SK-N-SH (cell line): ENCODE measurements at regions not wholly inside any gene's neighbourhood (a gene's known extent, or its start where the extent isn't known, plus 50 kb on each side); places are given as distances from the start of the nearest gene placed in this dataset.
A peak's percentile ranks its signal among the peaks of the same experiment; 100 is the strongest.

ENCODE experiments used
- CTCF ChIA-PET: fragments of 300-600, 350-600 bp; formaldehyde crosslinking; extraction: SDS; loops from one replicate; lab custom pipeline; 2021; lab: Yijun Ruan, JAX
- POLR2A ChIA-PET: fragments of 350-600 bp; sonication (Branson Sonifier 250); formaldehyde crosslinking; extraction: SDS; loops from one replicate; lab custom pipeline; 2020; ENCODE audit warnings: antibody characterized with exemption, inconsistent platforms; lab: Yijun Ruan, JAX
- DNase-seq: peaks from one replicate; pipeline ENCODE4 v3.0.0; 2012
- H2AFZ ChIP-seq: fragments of 200-600 bp; sonication (generic); 2 replicates; pipeline ENCODE4 v1.8.1; 2016; ENCODE audit warnings: antibody characterized with exemption, mild to moderate bottlenecking, low read depth
- H3F3A ChIP-seq: fragments of 200-600 bp; sonication (generic); replicated peaks from 2 replicates; pipeline ENCODE3; 2016; ENCODE audit warnings: antibody characterized with exemption, mild to moderate bottlenecking; ENCODE audit not compliant: insufficient read depth
- H3K27ac ChIP-seq, 2 experiments: fragments of 200-500 bp in 1 of 2; fragments of 200-600 bp in 1 of 2; sonication (Bioruptor generic) in 1 of 2; sonication (generic), shearing (Covaris generic) in 1 of 2; 2 replicates each; pipeline versions ENCODE4 v1.5.1 to v1.6.1; 2014 to 2016; ENCODE audit warnings: low read depth in 2 of 2, inconsistent platforms in 1 of 2, low read length in 1 of 2, mild to moderate bottlenecking in 1 of 2, mixed read lengths in 1 of 2
- H3K27me3 ChIP-seq: fragments of 200-600 bp; sonication (generic), shearing (Covaris generic); 2 replicates; pipeline ENCODE4 v1.6.1; 2016; ENCODE audit warnings: mixed run types; ENCODE audit not compliant: insufficient read depth
- H3K36me3 ChIP-seq, 2 experiments: fragments of 200-500 bp in 1 of 2; fragments of 200-600 bp in 1 of 2; sonication (Bioruptor generic) in 1 of 2; sonication (generic) in 1 of 2; replicated peaks in 1 of 2; 2 replicates each; pipeline versions ENCODE3 to v1.5.1; 2014 to 2016; ENCODE audit warnings: low read length in 1 of 2, mild to moderate bottlenecking in 1 of 2; ENCODE audit not compliant: insufficient read depth in 2 of 2, control insufficient read depth in 1 of 2
- H3K4me1 ChIP-seq, 2 experiments: fragments of 200-500 bp in 1 of 2; fragments of 200-600 bp in 1 of 2; sonication (Bioruptor generic) in 1 of 2; sonication (generic), shearing (Covaris generic) in 1 of 2; 2 replicates each; pipeline versions ENCODE4 v1.5.1 to v1.6.1; 2014 to 2016; ENCODE audit warnings: low read depth in 1 of 2, low read length in 1 of 2, mixed run types in 1 of 2; ENCODE audit not compliant: insufficient read depth in 2 of 2, control insufficient read depth in 1 of 2
- H3K4me2 ChIP-seq: fragments of 200-600 bp; sonication (generic), shearing (Covaris generic); 2 replicates; pipeline ENCODE4 v1.6.1; 2017; ENCODE audit warnings: mixed run types
- H3K4me3 ChIP-seq, 2 experiments: fragments of 200-500 bp in 1 of 2; fragments of 200-600 bp in 1 of 2; sonication (Bioruptor generic) in 1 of 2; sonication (generic), shearing (Covaris generic) in 1 of 2; 2 replicates each; pipeline versions ENCODE4 v1.5.1 to v1.8.1; 2014 to 2016; ENCODE audit warnings: low read depth in 2 of 2, inconsistent platforms in 1 of 2, low read length in 1 of 2, mild to moderate bottlenecking in 1 of 2, mixed read lengths in 1 of 2, moderate library complexity in 1 of 2
- H3K79me2 ChIP-seq: fragments of 200-600 bp; sonication (generic); 2 replicates; pipeline ENCODE4 v1.8.1; 2017; ENCODE audit warnings: mild to moderate bottlenecking; ENCODE audit not compliant: insufficient read depth
- H3K9ac ChIP-seq: fragments of 200-600 bp; sonication (generic); 2 replicates; pipeline ENCODE4 v1.6.1; 2017; ENCODE audit warnings: mixed run types
- H3K9me2 ChIP-seq: fragments of 200-600 bp; sonication (generic); 2 replicates; pipeline ENCODE4 v1.6.1; 2017; ENCODE audit warnings: mixed run types
- H3K9me3 ChIP-seq: fragments of 200-600 bp; sonication (generic); 2 replicates; pipeline ENCODE4 v1.6.1; 2017; ENCODE audit warnings: mixed run types, mild to moderate bottlenecking, moderate library complexity
- H4K20me1 ChIP-seq: fragments of 200-600 bp; sonication (generic); 2 replicates; pipeline ENCODE4 v1.6.1; 2017; ENCODE audit warnings: mild to moderate bottlenecking, mixed run types; ENCODE audit not compliant: insufficient read depth
- CHD2 ChIP-seq: fragments of 150-350 bp; IDR thresholded peaks from 2 replicates; pipeline ENCODE4 v1.6.1; 2018; ENCODE audit warnings: low read length; ENCODE audit not compliant: partially characterized antibody
- FOXJ3 ChIP-seq: sonication (generic); formaldehyde crosslinking; IDR thresholded peaks from 2 replicates; pipeline ENCODE4 v1.5.1; 2020; ENCODE audit warnings: mild to moderate bottlenecking, missing genetic modification reagents
- GATA2 ChIP-seq: sonication (generic); formaldehyde crosslinking; IDR thresholded peaks from 2 replicates; pipeline ENCODE4 v1.5.0; 2020; ENCODE audit warnings: mild to moderate bottlenecking, missing genetic modification reagents
- JUND ChIP-seq: IDR thresholded peaks from 2 replicates; pipeline ENCODE4 v1.4.0; 2012
- NFIC ChIP-seq: IDR thresholded peaks from 2 replicates; pipeline ENCODE4 v1.4.0; 2012; ENCODE audit warnings: borderline replicate concordance
- NRF1 ChIP-seq: IDR thresholded peaks from 2 replicates; pipeline ENCODE4 v1.6.1; 2012; ENCODE audit warnings: low read depth, mild to moderate bottlenecking, low read length
- RAD21 ChIP-seq: IDR thresholded peaks from 2 replicates; pipeline ENCODE4 v1.6.1; 2012; ENCODE audit warnings: mild to moderate bottlenecking, low read length
- RFX5 ChIP-seq: IDR thresholded peaks from 2 replicates; pipeline ENCODE4 v1.6.1; 2012; ENCODE audit warnings: mild to moderate bottlenecking, improper control_type of control experiment, low read length
- TAF1 ChIP-seq: IDR thresholded peaks from 2 replicates; pipeline ENCODE4 v1.6.1; 2012; ENCODE audit warnings: low read depth, mild to moderate bottlenecking, low read length, moderate library complexity, borderline replicate concordance
- TEAD4 ChIP-seq: IDR thresholded peaks from 2 replicates; pipeline ENCODE4 v1.4.0; 2012; ENCODE audit warnings: mild to moderate bottlenecking, borderline replicate concordance; ENCODE audit not compliant: insufficient read depth
- USF2 ChIP-seq: fragments of 150-350 bp; IDR thresholded peaks from 2 replicates; pipeline ENCODE4 v1.6.1; 2017; ENCODE audit warnings: antibody characterized with exemption, low read length, low read depth, borderline replicate concordance
- YY1 ChIP-seq: IDR thresholded peaks from 2 replicates; pipeline ENCODE4 v1.4.0; 2012; ENCODE audit warnings: low read depth, mild to moderate bottlenecking
- WGBS: methylation state at CpG from one replicate; pipeline ENCODE4 v1.1.6; 2017; ENCODE audit warnings: low lambda C conversion rate; 5-methylcytosine and 5-hydroxymethylcytosine counted together
- TF ChIP-seq, protein P1 (sequence below): IDR thresholded peaks from 2 replicates; pipeline ENCODE4; 2012
- TF ChIP-seq, protein P2 (sequence below): fragments of 200-600 bp; sonication (generic); IDR thresholded peaks from 2 replicates; pipeline ENCODE4 v1.6.1; 2017; ENCODE audit warnings: antibody characterized with exemption, mild to moderate bottlenecking, moderate library complexity

GRCh38 chr6:134714679-134715078 is 235.2 kb downstream of the ALDH8A1 start:
- CTCF ChIA-PET = no interaction called here
- H3K27ac ChIP-seq = no peak overlapping the region
- H3K9ac ChIP-seq = no peak overlapping the region
- TF ChIP-seq RFX5 (no peak), NFIC (peak; percentile 23; the same call in 1 of the 2 replicates)
- TF ChIP-seq, all 33 proteins: peak for 1
- no peak for DNase-seq
- Histone ChIP-seq H3K4me1 (peaks cover 3 to 4% of the 10 kb centered on the region in 2 experiments; a peak in 3 of 4 replicates), H3K4me2 (no peak overlapping the region), H3K9me2 (no peaks in the 10 kb centered on the region), H3K27me3 (no peaks in the 10 kb centered on the region), H3K9me3 (no peaks in the 10 kb centered on the region), H3F3A (no peaks in the 10 kb centered on the region), H4K20me1 (no peaks in the 10 kb centered on the region), H2AFZ (no peak overlapping the region), H3K36me3 (no peaks in the 10 kb centered on the region), H3K79me2 (no peaks in the 10 kb centered on the region), H3K4me3 (no peak overlapping the region)
- POLR2A ChIA-PET = no interaction called here
- 88% methylated on average over 3 of the region's 8 CpGs for WGBS

DNA sequence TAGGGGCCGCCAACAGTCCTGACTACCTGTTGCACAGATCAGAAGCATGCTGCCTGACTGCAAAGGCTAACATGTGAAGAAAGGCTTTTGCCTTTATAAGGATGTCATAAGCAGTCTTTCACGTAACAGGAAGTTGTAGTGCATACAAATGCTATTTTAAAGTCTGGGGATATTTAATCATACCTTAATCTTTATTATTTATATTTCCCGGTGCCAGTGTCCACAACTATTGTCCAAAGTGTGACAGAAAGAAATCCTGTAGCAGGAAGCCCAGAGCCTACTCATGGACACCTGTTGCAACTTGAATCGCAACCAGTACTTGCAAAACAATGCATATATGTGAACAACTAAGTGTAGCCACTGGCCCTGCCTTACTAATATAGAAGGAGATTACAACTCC is 235.8 kb downstream of the ALDH8A1 start:
- Histone ChIP-seq H3K4me3 (no peak overlapping the region), H3K27me3 (no peaks in the 10 kb centered on the region), H3K4me2 (no peak overlapping the region), H3K79me2 (no peaks in the 10 kb centered on the region), H3K36me3 (no peaks in the 10 kb centered on the region), H3K9ac (no peak overlapping the region), H3K9me3 (no peaks in the 10 kb centered on the region), H3K4me1 (no peaks in the 10 kb centered on the region; a peak in 2 of 4 replicates), H3F3A (no peaks in the 10 kb centered on the region), H2AFZ (no peak overlapping the region), H3K9me2 (no peaks in the 10 kb centered on the region), H3K27ac (no peak overlapping the region), H4K20me1 (no peaks in the 10 kb centered on the region)
- ChIA-PET POLR2A (no interaction called here), CTCF (no interaction called here)
- TF ChIP-seq CHD2 (no peak), USF2 (no peak), NRF1 (no peak), TAF1 (no peak), YY1 (no peak), FOXJ3 (no peak), GATA2 (no peak), TEAD4 (no peak), RAD21 (no peak), JUND (no peak)
- TF ChIP-seq, protein P1, sequence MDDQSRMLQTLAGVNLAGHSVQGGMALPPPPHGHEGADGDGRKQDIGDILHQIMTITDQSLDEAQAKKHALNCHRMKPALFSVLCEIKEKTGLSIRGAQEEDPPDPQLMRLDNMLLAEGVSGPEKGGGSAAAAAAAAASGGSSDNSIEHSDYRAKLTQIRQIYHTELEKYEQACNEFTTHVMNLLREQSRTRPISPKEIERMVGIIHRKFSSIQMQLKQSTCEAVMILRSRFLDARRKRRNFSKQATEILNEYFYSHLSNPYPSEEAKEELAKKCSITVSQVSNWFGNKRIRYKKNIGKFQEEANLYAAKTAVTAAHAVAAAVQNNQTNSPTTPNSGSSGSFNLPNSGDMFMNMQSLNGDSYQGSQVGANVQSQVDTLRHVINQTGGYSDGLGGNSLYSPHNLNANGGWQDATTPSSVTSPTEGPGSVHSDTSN = no peak
- TF ChIP-seq, protein P2, sequence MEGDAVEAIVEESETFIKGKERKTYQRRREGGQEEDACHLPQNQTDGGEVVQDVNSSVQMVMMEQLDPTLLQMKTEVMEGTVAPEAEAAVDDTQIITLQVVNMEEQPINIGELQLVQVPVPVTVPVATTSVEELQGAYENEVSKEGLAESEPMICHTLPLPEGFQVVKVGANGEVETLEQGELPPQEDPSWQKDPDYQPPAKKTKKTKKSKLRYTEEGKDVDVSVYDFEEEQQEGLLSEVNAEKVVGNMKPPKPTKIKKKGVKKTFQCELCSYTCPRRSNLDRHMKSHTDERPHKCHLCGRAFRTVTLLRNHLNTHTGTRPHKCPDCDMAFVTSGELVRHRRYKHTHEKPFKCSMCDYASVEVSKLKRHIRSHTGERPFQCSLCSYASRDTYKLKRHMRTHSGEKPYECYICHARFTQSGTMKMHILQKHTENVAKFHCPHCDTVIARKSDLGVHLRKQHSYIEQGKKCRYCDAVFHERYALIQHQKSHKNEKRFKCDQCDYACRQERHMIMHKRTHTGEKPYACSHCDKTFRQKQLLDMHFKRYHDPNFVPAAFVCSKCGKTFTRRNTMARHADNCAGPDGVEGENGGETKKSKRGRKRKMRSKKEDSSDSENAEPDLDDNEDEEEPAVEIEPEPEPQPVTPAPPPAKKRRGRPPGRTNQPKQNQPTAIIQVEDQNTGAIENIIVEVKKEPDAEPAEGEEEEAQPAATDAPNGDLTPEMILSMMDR = no peak
- DNase-seq = no peak
- WGBS = 92% methylated on average over 4 of the region's 4 CpGs
